CD4-positive, alpha-beta memory T cell (primary cell): ENCODE measurements at regions not wholly inside any gene's neighbourhood (a gene's known extent, or its start where the extent isn't known, plus 50 kb on each side); places are given as distances from the start of the nearest gene placed in this dataset.
"Not testable (repeated sequence)": the region's sequence is repeated elsewhere in the genome, so short reads cannot be mapped to it uniquely, and the experiment has no call there.

Experiments
- CTCF ChIA-PET: fragments of 350-600 bp; sonication (Branson Sonifier 250); formaldehyde crosslinking; loops from one replicate; lab custom pipeline; 2021; ENCODE audit warnings: inconsistent platforms; ENCODE audit not compliant: partially characterized antibody; lab: Charles Lee
- POLR2A ChIA-PET: fragments of 350-600 bp; sonication (Branson Sonifier 250); formaldehyde crosslinking; loops from one replicate; lab custom pipeline; 2021; ENCODE audit not compliant: partially characterized antibody; lab: Charles Lee
- DNase-seq, 5 donors: peaks; one replicate each; pipeline versions ENCODE4 v3.0.0 to v3.0.0-alpha.2; 2020 to 2022; ENCODE audit warnings: mixed read lengths in 1 of 5
- H3K27ac ChIP-seq: one replicate; pipeline ENCODE4 v1.7.0; 2013; ENCODE audit warnings: low read depth, low read length
- H3K27me3 ChIP-seq: 2 replicates; pipeline ENCODE4 v1.7.0; 2013; ENCODE audit warnings: mild to moderate bottlenecking, low read length, moderate library complexity; ENCODE audit not compliant: insufficient read depth
- H3K36me3 ChIP-seq: 2 replicates; pipeline ENCODE4 v1.7.0; 2013; ENCODE audit warnings: mild to moderate bottlenecking, low read length, moderate library complexity; ENCODE audit not compliant: insufficient read depth
- H3K4me1 ChIP-seq: 2 replicates; pipeline ENCODE4 v1.7.0; 2013; ENCODE audit warnings: mild to moderate bottlenecking, low read length, moderate library complexity; ENCODE audit not compliant: insufficient read depth
- H3K4me3 ChIP-seq, 2 donors: one replicate each; pipeline ENCODE4 v1.7.0; 2013; ENCODE audit warnings: low read length in 2 of 2, mild to moderate bottlenecking in 1 of 2
- H3K9me3 ChIP-seq, 2 donors: one replicate each; pipeline ENCODE4 v1.7.0; 2013; ENCODE audit warnings: low read length in 2 of 2, control low read depth in 1 of 2; ENCODE audit not compliant: control insufficient read depth in 1 of 2
- H3K27ac Mint-ChIP-seq, 7 donors: one replicate each; pipeline ENCODE4 v1.8.0; 2020 to 2021; ENCODE audit warnings: mixed read lengths in 7 of 7, mild to moderate bottlenecking in 6 of 7, inconsistent platforms in 3 of 7, moderate library complexity in 3 of 7
- H3K27me3 Mint-ChIP-seq, 2 donors: one replicate each; pipeline ENCODE4 v1.8.0; 2020 to 2021; ENCODE audit warnings: mixed read lengths in 2 of 2
- H3K36me3 Mint-ChIP-seq, 2 donors: one replicate each; pipeline ENCODE4 v1.8.0; 2020 to 2021; ENCODE audit warnings: mixed read lengths in 2 of 2, inconsistent platforms in 1 of 2, mild to moderate bottlenecking in 1 of 2
- H3K4me1 Mint-ChIP-seq, 4 donors: one replicate each; pipeline ENCODE4 v1.8.0; 2020 to 2021; ENCODE audit warnings: mixed read lengths in 4 of 4, mild to moderate bottlenecking in 1 of 4
- H3K4me3 Mint-ChIP-seq, 8 donors: one replicate each; pipeline ENCODE4 v1.8.0; 2020 to 2021; ENCODE audit warnings: mixed read lengths in 8 of 8, mild to moderate bottlenecking in 7 of 8, moderate library complexity in 6 of 8, inconsistent platforms in 3 of 8
- H3K9me3 Mint-ChIP-seq, 8 donors: one replicate each; pipeline ENCODE4 v1.8.0; 2020 to 2021; ENCODE audit warnings: mixed read lengths in 8 of 8, mild to moderate bottlenecking in 5 of 8, inconsistent platforms in 3 of 8, moderate library complexity in 1 of 8
- intact Hi-C: fragments of 100-400 bp; cut with micrococcal nuclease; formaldehyde crosslinking; loops from one replicate; pipeline ENCODE4 v1.15.1; 2023

- H3K4me3 ChIP-seq, H3K9me3 ChIP-seq, H3K4me3 Mint-ChIP-seq, DNase-seq, H3K4me1 ChIP-seq, intact Hi-C loops, H3K36me3 ChIP-seq, POLR2A ChIA-PET, H3K36me3 Mint-ChIP-seq, H3K27ac ChIP-seq, H3K27me3 Mint-ChIP-seq, H3K27me3 ChIP-seq, H3K4me1 Mint-ChIP-seq, H3K27ac Mint-ChIP-seq, CTCF ChIA-PET: not testable (repeated sequence)
- peaks cover 5 to 34% (median 15%) of the 10 kb centered on the region in 8 donors for H3K9me3 Mint-ChIP-seq
Observed at GRCh38 chr3:90207353-90208097, 1100.1 kb downstream of the EPHA3 start.

GRCh38 chr3:90221900-90222299, 1114.5 kb downstream of the EPHA3 start:
- POLR2A ChIA-PET: no interaction called here
- Histone ChIP-seq H3K4me3 (no peak overlapping the region), H3K27ac (no peak overlapping the region), H3K36me3 (no peaks in the 10 kb centered on the region), H3K27me3 (no peaks in the 10 kb centered on the region), H3K9me3 (no peaks in the 10 kb centered on the region), H3K4me1 (no peaks in the 10 kb centered on the region)
- Mint-ChIP-seq H3K27ac (no peak overlapping the region), H3K27me3 (no peaks in the 10 kb centered on the region), H3K4me1 (no peaks in the 10 kb centered on the region), H3K9me3 (peaks cover 8 to 21% (median 12%) of the 10 kb centered on the region in 8 donors), H3K36me3 (no peaks in the 10 kb centered on the region), H3K4me3 (no peak overlapping the region)
- DNase-seq: no peak
- intact Hi-C loops: no loop called here
- CTCF ChIA-PET: no interaction called here

- intact Hi-C loops: no loop called here
- no peak for DNase-seq
- ChIA-PET CTCF (no interaction called here), POLR2A (no interaction called here)
- H3K9me3 Mint-ChIP-seq: peaks cover 0 to 30% (median 14%) of the 10 kb centered on the region in 8 donors
- Histone ChIP-seq H3K9me3 (no peaks in the 10 kb centered on the region), H3K36me3 (no peaks in the 10 kb centered on the region), H3K27me3 (no peaks in the 10 kb centered on the region), H3K4me3 (no peak overlapping the region), H3K4me1 (no peaks in the 10 kb centered on the region), H3K27ac (no peak overlapping the region)
- H3K27me3 Mint-ChIP-seq: no peaks in the 10 kb centered on the region
- no peak overlapping the region for H3K27ac Mint-ChIP-seq
- H3K4me3 Mint-ChIP-seq: no peak overlapping the region
- H3K36me3 Mint-ChIP-seq: no peaks in the 10 kb centered on the region
- H3K4me1 Mint-ChIP-seq: no peaks in the 10 kb centered on the region
Observed at GRCh38 chr3:90241481-90241880, 1134.1 kb downstream of the EPHA3 start.

GRCh38 chr3:90253131-90253530, 1145.7 kb downstream of the EPHA3 start:
- intact Hi-C loops: no loop called here
- Histone ChIP-seq H3K36me3 (no peaks in the 10 kb centered on the region), H3K27me3 (no peaks in the 10 kb centered on the region), H3K9me3 (no peaks in the 10 kb centered on the region), H3K4me1 (no peaks in the 10 kb centered on the region), H3K4me3 (no peak overlapping the region), H3K27ac (no peak overlapping the region)
- Mint-ChIP-seq H3K4me3 (no peak overlapping the region), H3K36me3 (no peaks in the 10 kb centered on the region), H3K9me3 (peaks cover 0 to 19% (median 9%) of the 10 kb centered on the region in 8 donors), H3K27me3 (no peaks in the 10 kb centered on the region), H3K4me1 (no peaks in the 10 kb centered on the region), H3K27ac (no peak overlapping the region)
- POLR2A ChIA-PET: no interaction called here
- CTCF ChIA-PET: no interaction called here
- no peak for DNase-seq

- Histone ChIP-seq H3K27me3 (no peaks in the 10 kb centered on the region), H3K27ac (no peak overlapping the region), H3K36me3 (no peaks in the 10 kb centered on the region), H3K4me1 (no peaks in the 10 kb centered on the region), H3K9me3 (peaks cover 0 to 3% of the 10 kb centered on the region in 2 donors), H3K4me3 (no peak overlapping the region)
- no peak overlapping the region for H3K4me3 Mint-ChIP-seq
- H3K36me3 Mint-ChIP-seq: no peaks in the 10 kb centered on the region
- intact Hi-C loops: no loop called here
- DNase-seq: no peak
- no peak overlapping the region for H3K27ac Mint-ChIP-seq
- H3K9me3 Mint-ChIP-seq: peaks cover 0 to 48% (median 23%) of the 10 kb centered on the region in 8 donors
- POLR2A ChIA-PET: no interaction called here
- H3K4me1 Mint-ChIP-seq: no peaks in the 10 kb centered on the region
- CTCF ChIA-PET: no interaction called here
- no peaks in the 10 kb centered on the region for H3K27me3 Mint-ChIP-seq
Observed at GRCh38 chr3:90261481-90262433, 1154.3 kb downstream of the EPHA3 start.
